Ascending aorta (tissue), 2 donors: ENCODE measurements at regions not wholly inside any gene's neighbourhood (a gene's known extent, or its start where the extent isn't known, plus 50 kb on each side); places are given as distances from the start of the nearest gene placed in this dataset.

ENCODE experiments used
- DNase-seq, 2 donors: peaks; one replicate each; pipeline ENCODE4 v3.0.0-alpha.2; 2019; ENCODE audit warnings: low spot score in 2 of 2
- H3K27ac ChIP-seq, 2 donors: fragments of 200-600 bp; sonication (generic); one replicate each; pipeline ENCODE4 v1.5.1; 2016 to 2017; ENCODE audit warnings: mild to moderate bottlenecking in 1 of 2
- H3K27me3 ChIP-seq: fragments of 200-600 bp; sonication (generic); one replicate; pipeline ENCODE4 v1.5.1; 2017
- H3K36me3 ChIP-seq, 2 donors: fragments of 200-600 bp; sonication (generic); one replicate each; pipeline ENCODE4 v1.5.1; 2016
- H3K4me1 ChIP-seq, 2 donors: fragments of 200-600 bp; sonication (generic); one replicate each; pipeline ENCODE4 v1.5.1; 2016 to 2017; ENCODE audit warnings: mild to moderate bottlenecking in 1 of 2
- H3K4me3 ChIP-seq, 2 donors: fragments of 200-600 bp; sonication (generic); one replicate each; pipeline ENCODE4 v1.5.1; 2016 to 2017; ENCODE audit warnings: mild to moderate bottlenecking in 1 of 2
- H3K9me3 ChIP-seq, 2 donors: fragments of 200-600 bp; sonication (generic); one replicate each; pipeline ENCODE4 v1.5.1; 2016
- CTCF ChIP-seq, 3 experiments: fragments of 200-600 bp in 2 of 3; fragments of 450-650 bp in 1 of 3; sonication (generic) in 2 of 3; IDR thresholded peaks; one replicate each; pipeline ENCODE4 v1.5.1; 2016 to 2019; ENCODE audit warnings: antibody characterized with exemption in 3 of 3, mild to moderate bottlenecking in 1 of 3, moderate library complexity in 1 of 3
- intact Hi-C: fragments of 100-400 bp; cut with DNase I; formaldehyde crosslinking; loops from one replicate; pipeline ENCODE4 v1.15.1; 2023

- no peak overlapping the region for H3K4me3 ChIP-seq
- TF ChIP-seq CTCF (IDR thresholded peaks at IDR 0.05) = no peak
- peaks cover 9 to 28% of the 10 kb centered on the region in 2 donors for H3K4me1 ChIP-seq
- DNase-seq = peak in 1 of 2 donors; percentile 19
- H3K9me3 ChIP-seq = no peaks in the 10 kb centered on the region
- intact Hi-C loops = loop anchor here (5.0 to 10.0 kb wide), 3 partner anchors 102 to 890 kb away; partner anchors contain the start of gene ANO10
- no peaks in the 10 kb centered on the region for H3K27me3 ChIP-seq
- no peaks in the 10 kb centered on the region for H3K36me3 ChIP-seq
- H3K27ac ChIP-seq = no peak overlapping the region
Observed at GRCh38 chr3:43874731-43875130, 184.0 kb downstream of the ABHD5 start.

GRCh38 chr3:43876648-43877047 is 185.9 kb downstream of the ABHD5 start:
- intact Hi-C loops = loop anchor here (10.0 kb wide), 1 partner anchor 892 kb away; no protein-coding TSS in a partner anchor
- TF ChIP-seq CTCF (IDR thresholded peaks at IDR 0.05) = no peak

GRCh38 chr3:43879166-43879565 is 188.4 kb downstream of the ABHD5 start:
- intact Hi-C loops = loop anchor here (10.0 kb wide), 1 partner anchor 894 kb away; no protein-coding TSS in a partner anchor
- no peak for TF ChIP-seq CTCF (IDR thresholded peaks at IDR 0.05)
- peak in 1 of 2 donors; percentile 21 for DNase-seq

More at GRCh38 chr3:43876648-43877047, 185.9 kb downstream of the ABHD5 start:
- H3K36me3 ChIP-seq = no peaks in the 10 kb centered on the region
- DNase-seq = no peak
- no peaks in the 10 kb centered on the region for H3K27me3 ChIP-seq
- H3K27ac ChIP-seq = no peak overlapping the region
- H3K4me1 ChIP-seq = peaks cover 6 to 10% of the 10 kb centered on the region in 2 donors
- H3K4me3 ChIP-seq = no peak overlapping the region
- no peaks in the 10 kb centered on the region for H3K9me3 ChIP-seq

GRCh38 chr3:43882976-43883680 is 192.4 kb downstream of the ABHD5 start:
- intact Hi-C loops = no loop called here
- Histone ChIP-seq H3K27ac (peak overlapping the region; percentile 18 to 43), H3K4me1 (peaks cover 5 to 23% of the 10 kb centered on the region in 2 donors), H3K9me3 (no peaks in the 10 kb centered on the region), H3K27me3 (no peaks in the 10 kb centered on the region), H3K4me3 (no peak overlapping the region), H3K36me3 (no peaks in the 10 kb centered on the region)
- no peak for TF ChIP-seq CTCF (IDR thresholded peaks at IDR 0.05)
- DNase-seq = peak in 1 of 2 donors; percentile 52

More at GRCh38 chr3:43879166-43879565, 188.4 kb downstream of the ABHD5 start:
- Histone ChIP-seq H3K27me3 (no peaks in the 10 kb centered on the region), H3K27ac (no peak overlapping the region), H3K4me1 (peaks cover 0 to 6% of the 10 kb centered on the region in 2 donors), H3K4me3 (no peak overlapping the region), H3K9me3 (no peaks in the 10 kb centered on the region), H3K36me3 (no peaks in the 10 kb centered on the region)

GRCh38 chr3:43883729-43884396 is 193.1 kb downstream of the ABHD5 start:
- no peak for TF ChIP-seq CTCF (IDR thresholded peaks at IDR 0.05)
- intact Hi-C loops = loop anchor here (2.0 kb wide), 1 partner anchor 13 kb away; no protein-coding TSS in a partner anchor
- Histone ChIP-seq H3K4me3 (no peak overlapping the region), H3K9me3 (no peaks in the 10 kb centered on the region), H3K36me3 (no peaks in the 10 kb centered on the region), H3K27me3 (no peaks in the 10 kb centered on the region), H3K27ac (peak overlapping the region; percentile 40 to 46), H3K4me1 (peaks cover 5 to 23% of the 10 kb centered on the region in 2 donors)
- peak in 1 of 2 donors; percentile 63 for DNase-seq
